ENCODE measurements at regions not wholly inside any gene's neighbourhood (a gene's known extent, or its start where the extent isn't known, plus 50 kb on each side); places are given as distances from the start of the nearest gene placed in this dataset.

DNA sequence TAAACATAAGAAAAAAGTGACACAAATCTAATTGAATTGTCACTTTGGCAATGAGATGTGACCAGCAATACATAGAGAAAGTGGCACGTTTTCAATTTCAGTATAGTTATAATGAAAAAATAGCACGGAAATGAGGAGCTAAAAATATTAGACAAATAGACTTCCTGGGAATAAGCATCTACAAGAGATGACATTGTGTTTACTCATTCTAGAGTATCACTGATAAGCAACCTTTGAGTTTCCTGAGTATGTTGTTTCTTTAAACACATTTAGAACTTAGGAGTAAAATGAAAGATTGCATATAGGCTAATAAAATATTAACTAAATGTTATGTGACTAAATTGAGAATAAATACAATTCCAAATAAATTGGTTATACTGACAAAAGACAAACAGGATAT lies 207.1 kb upstream of the SLITRK6 start:
- BruUV-seq (replicated peaks): no TSS peak
- intact Hi-C loops (cut with micrococcal nuclease; ENCODE audit: unreplicated experiment) (no loop called here), in situ Hi-C loops (cut with HindIII; ENCODE audit: extremely low pct_ligation_motif_present, low pct_unique_long_range_greater_than_20kb) (no loop called here)
- FAIRE-seq (no peak), ATAC-seq (no peak), DNase-seq (ENCODE audit: low spot score) (no peak)
- WGBS (ENCODE audit: low lambda C conversion rate): 1% methylated on average over 2 of the region's 2 CpGs
- no peaks in the 10 kb centered on the region for H3K9me3 ChIP-seq (ENCODE audit: low read length)
- H3K9ac ChIP-seq (ENCODE audit: insufficient read depth, low read depth, low read length): no peak overlapping the region
- no peaks in the 10 kb centered on the region for H3K36me3 ChIP-seq (replicated peaks in 1 of 2; ENCODE audit: control insufficient read depth in 1 of 2, insufficient read depth in 2 of 2, low read length in 2 of 2)
- TF ChIP-seq NPAS2 (CRISPR knock-in tag; IDR thresholded peaks at IDR 0.05; ENCODE audit: borderline replicate concordance) (no peak), ZNF180 (CRISPR knock-in tag; IDR thresholded peaks at IDR 0.05; ENCODE audit: borderline replicate concordance, low read depth) (no peak), NBN (conservative IDR thresholded peaks at IDR 0.05) (no peak), MIER3 (CRISPR knock-in tag; IDR thresholded peaks at IDR 0.05; ENCODE audit: borderline replicate concordance) (no peak), U2AF1 (optimal IDR thresholded peaks at IDR 0.05; ENCODE audit: low read depth, low read length) (no peak)
- TF ChIP-seq, protein P1, sequence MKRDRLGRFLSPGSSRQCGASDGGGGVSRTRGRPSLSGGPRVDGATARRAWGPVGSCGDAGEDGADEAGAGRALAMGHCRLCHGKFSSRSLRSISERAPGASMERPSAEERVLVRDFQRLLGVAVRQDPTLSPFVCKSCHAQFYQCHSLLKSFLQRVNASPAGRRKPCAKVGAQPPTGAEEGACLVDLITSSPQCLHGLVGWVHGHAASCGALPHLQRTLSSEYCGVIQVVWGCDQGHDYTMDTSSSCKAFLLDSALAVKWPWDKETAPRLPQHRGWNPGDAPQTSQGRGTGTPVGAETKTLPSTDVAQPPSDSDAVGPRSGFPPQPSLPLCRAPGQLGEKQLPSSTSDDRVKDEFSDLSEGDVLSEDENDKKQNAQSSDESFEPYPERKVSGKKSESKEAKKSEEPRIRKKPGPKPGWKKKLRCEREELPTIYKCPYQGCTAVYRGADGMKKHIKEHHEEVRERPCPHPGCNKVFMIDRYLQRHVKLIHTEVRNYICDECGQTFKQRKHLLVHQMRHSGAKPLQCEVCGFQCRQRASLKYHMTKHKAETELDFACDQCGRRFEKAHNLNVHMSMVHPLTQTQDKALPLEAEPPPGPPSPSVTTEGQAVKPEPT (CRISPR knock-in tag; IDR thresholded peaks at IDR 0.05; ENCODE audit: low read depth): no peak
- TF ChIP-seq, protein P2, sequence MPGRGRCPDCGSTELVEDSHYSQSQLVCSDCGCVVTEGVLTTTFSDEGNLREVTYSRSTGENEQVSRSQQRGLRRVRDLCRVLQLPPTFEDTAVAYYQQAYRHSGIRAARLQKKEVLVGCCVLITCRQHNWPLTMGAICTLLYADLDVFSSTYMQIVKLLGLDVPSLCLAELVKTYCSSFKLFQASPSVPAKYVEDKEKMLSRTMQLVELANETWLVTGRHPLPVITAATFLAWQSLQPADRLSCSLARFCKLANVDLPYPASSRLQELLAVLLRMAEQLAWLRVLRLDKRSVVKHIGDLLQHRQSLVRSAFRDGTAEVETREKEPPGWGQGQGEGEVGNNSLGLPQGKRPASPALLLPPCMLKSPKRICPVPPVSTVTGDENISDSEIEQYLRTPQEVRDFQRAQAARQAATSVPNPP (CRISPR knock-in tag; IDR thresholded peaks at IDR 0.05): no peak
- TF ChIP-seq, protein P3, sequence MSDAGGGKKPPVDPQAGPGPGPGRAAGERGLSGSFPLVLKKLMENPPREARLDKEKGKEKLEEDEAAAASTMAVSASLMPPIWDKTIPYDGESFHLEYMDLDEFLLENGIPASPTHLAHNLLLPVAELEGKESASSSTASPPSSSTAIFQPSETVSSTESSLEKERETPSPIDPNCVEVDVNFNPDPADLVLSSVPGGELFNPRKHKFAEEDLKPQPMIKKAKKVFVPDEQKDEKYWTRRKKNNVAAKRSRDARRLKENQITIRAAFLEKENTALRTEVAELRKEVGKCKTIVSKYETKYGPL (CRISPR knock-in tag; IDR thresholded peaks at IDR 0.05): no peak
- TF ChIP-seq, protein P4, sequence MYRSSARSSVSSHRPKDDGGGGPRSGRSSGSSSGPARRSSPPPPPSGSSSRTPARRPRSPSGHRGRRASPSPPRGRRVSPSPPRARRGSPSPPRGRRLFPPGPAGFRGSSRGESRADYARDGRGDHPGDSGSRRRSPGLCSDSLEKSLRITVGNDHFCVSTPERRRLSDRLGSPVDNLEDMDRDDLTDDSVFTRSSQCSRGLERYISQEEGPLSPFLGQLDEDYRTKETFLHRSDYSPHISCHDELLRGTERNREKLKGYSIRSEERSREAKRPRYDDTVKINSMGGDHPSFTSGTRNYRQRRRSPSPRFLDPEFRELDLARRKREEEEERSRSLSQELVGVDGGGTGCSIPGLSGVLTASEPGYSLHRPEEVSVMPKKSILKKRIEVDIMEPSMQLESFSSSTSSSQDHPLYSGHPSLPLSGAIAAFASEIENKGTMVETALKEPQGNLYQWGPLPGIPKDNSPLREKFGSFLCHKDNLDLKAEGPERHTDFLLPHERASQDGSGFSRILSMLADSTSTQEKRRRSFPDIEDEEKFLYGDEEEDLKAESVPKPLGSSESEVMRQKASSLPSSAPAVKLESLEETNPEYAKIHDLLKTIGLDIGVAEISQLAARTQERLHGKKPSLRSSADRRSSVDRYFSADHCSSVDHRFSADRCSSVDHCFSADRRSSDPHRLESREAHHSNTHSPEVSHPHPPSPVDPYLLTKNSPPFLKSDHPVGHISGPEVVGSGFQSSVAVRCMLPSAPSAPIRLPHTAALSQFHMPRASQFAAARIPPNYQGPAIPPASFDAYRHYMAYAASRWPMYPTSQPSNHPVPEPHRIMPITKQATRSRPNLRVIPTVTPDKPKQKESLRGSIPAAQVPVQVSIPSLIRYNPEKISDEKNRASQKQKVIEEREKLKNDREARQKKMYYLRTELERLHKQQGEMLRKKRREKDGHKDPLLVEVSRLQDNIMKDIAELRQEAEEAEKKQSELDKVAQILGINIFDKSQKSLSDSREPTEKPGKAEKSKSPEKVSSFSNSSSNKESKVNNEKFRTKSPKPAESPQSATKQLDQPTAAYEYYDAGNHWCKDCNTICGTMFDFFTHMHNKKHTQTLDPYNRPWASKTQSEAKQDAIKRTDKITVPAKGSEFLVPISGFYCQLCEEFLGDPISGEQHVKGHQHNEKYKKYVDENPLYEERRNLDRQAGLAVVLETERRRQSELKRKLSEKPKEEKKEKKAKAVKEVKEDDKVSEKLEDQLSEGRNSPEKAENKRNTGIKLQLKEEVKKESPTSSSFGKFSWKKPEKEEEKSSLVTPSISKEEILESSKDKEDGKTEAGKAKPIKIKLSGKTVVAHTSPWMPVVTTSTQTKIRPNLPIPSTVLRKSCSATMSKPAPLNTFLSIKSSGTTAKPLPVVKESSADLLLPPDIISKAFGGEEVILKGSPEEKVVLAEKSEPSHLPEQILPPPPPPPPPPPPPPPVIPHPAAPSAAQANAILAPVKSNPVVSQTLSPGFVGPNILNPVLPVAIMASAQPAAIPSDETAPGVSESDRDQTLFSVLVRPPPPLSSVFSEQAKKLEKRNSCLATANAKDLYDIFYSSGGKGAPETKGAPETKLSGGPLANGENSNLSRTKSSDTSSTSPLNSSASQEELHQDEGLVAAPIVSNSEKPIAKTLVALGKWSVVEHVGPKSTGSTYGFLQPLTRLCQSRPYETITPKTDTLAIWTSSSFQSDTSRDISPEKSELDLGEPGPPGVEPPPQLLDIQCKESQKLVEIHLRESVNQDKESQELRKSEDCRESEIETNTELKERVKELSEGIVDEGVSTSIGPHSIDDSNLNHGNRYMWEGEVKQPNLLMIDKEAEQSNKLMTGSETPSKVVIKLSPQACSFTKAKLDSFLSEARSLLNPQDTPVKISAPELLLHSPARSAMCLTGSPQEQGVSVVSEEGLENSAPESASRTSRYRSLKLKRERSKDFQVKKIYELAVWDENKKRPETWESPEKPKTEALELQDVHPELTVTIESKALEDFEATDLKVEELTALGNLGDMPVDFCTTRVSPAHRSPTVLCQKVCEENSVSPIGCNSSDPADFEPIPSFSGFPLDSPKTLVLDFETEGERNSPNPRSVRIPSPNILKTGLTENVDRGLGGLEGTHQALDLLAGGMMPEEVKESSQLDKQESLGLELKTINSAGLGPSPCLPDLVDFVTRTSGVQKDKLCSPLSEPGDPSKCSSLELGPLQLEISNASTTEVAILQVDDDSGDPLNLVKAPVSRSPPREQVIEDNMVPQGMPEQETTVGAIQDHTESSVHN (CRISPR knock-in tag; IDR thresholded peaks at IDR 0.05): no peak
- H3K27ac ChIP-seq (ENCODE audit: extremely low read length, insufficient read depth, low read length): no peak overlapping the region
- H3K4me1 ChIP-seq (ENCODE audit: insufficient read depth, low read length): no peaks in the 10 kb centered on the region
- no peak overlapping the region for H3K4me3 ChIP-seq (replicated peaks in 1 of 3; ENCODE audit: insufficient read depth in 1 of 3, low read depth in 2 of 3, low read length in 3 of 3)
- H2AFZ ChIP-seq (ENCODE audit: low read length): no peak overlapping the region
- ChIA-PET CTCF (ENCODE audit: low intra/inter-chr PET ratio, low total read pairs) (no interaction called here), POLR2A (no interaction called here)
- H3K79me2 ChIP-seq (ENCODE audit: insufficient read depth, low read length): no peaks in the 10 kb centered on the region
- no peaks in the 10 kb centered on the region for H4K20me1 ChIP-seq (ENCODE audit: insufficient read depth, low read length)
- H3K4me2 ChIP-seq (ENCODE audit: low read depth, low read length): no peak overlapping the region
- no peaks in the 10 kb centered on the region for H3K27me3 ChIP-seq (ENCODE audit: control insufficient read depth in 1 of 2, insufficient read depth in 2 of 2, low read length in 2 of 2)

Data from HepG2 (cell line).